Stimulated activated CD4-positive, alpha-beta T cell treated with anti-CD3 and anti-CD28 coated beads, Interleukin-15, amount 100 ng/mL, for 48 hours (primary cell): ENCODE measurements at regions not wholly inside any gene's neighbourhood (a gene's known extent, or its start where the extent isn't known, plus 50 kb on each side); places are given as distances from the start of the nearest gene placed in this dataset.
"Not testable (repeated sequence)": the region's sequence is repeated elsewhere in the genome, so short reads cannot be mapped to it uniquely, and the experiment has no call there.

Source experiments
- DNase-seq, 2 donors: peaks; one replicate each; pipeline ENCODE4 v3.0.0-alpha.2; 2020; ENCODE audit warnings: low read depth in 2 of 2

GRCh38 chr5:18797222-18797621, 1163.0 kb downstream of the TAF11L14 start:
- no peak for DNase-seq

GRCh38 chr5:18798058-18798457, 1163.8 kb downstream of the TAF11L14 start:
- DNase-seq: no peak

GRCh38 chr5:18799482-18800128, 1165.3 kb downstream of the TAF11L14 start:
- no peak for DNase-seq

GRCh38 chr5:18800293-18801025, 1166.2 kb downstream of the TAF11L14 start:
- DNase-seq: no peak

- DNase-seq: not testable (repeated sequence)
Measured at GRCh38 chr5:18801413-18801812, 1167.2 kb downstream of the TAF11L14 start.

GRCh38 chr5:18802336-18802735, 1168.1 kb downstream of the TAF11L14 start:
- DNase-seq: no peak

GRCh38 chr5:18805376-18805775, 1171.1 kb downstream of the TAF11L14 start:
- no peak for DNase-seq

- no peak for DNase-seq
Measured at GRCh38 chr5:18807256-18808149, 1173.2 kb downstream of the TAF11L14 start.

- no peak for DNase-seq
Measured at GRCh38 chr5:18811661-18812060, 1176.3 kb downstream of the CDH18 start.

GRCh38 chr5:18828351-18828750, 1159.6 kb downstream of the CDH18 start:
- DNase-seq: no peak

GRCh38 chr5:18829539-18829938, 1158.5 kb downstream of the CDH18 start:
- no peak for DNase-seq

- no peak for DNase-seq
Measured at GRCh38 chr5:18850216-18850615, 1137.8 kb downstream of the CDH18 start.

- no peak for DNase-seq
Measured at GRCh38 chr5:18872978-18873377, 1115.0 kb downstream of the CDH18 start.

- DNase-seq: no peak
Measured at GRCh38 chr5:18876565-18876964, 1111.4 kb downstream of the CDH18 start.

- no peak for DNase-seq
Measured at GRCh38 chr5:18881615-18882014, 1106.4 kb downstream of the CDH18 start.

- no peak for DNase-seq
Measured at GRCh38 chr5:18882154-18882553, 1105.8 kb downstream of the CDH18 start.

- DNase-seq: no peak
Measured at GRCh38 chr5:18888821-18889220, 1099.2 kb downstream of the CDH18 start.

- DNase-seq: no peak
Measured at GRCh38 chr5:18900644-18901043, 1087.4 kb downstream of the CDH18 start.

GRCh38 chr5:18920966-18921365, 1067.0 kb downstream of the CDH18 start:
- DNase-seq: no peak

- no peak for DNase-seq
Measured at GRCh38 chr5:18932081-18932480, 1055.9 kb downstream of the CDH18 start.

GRCh38 chr5:18944771-18945170, 1043.2 kb downstream of the CDH18 start:
- DNase-seq: no peak

- DNase-seq: no peak
Measured at GRCh38 chr5:18954239-18954638, 1033.8 kb downstream of the CDH18 start.
